GM12878 (cell line): ENCODE measurements at regions not wholly inside any gene's neighbourhood (a gene's known extent, or its start where the extent isn't known, plus 50 kb on each side); places are given as distances from the start of the nearest gene placed in this dataset.
"Not testable (repeated sequence)": the region's sequence is repeated elsewhere in the genome, so short reads cannot be mapped to it uniquely, and the experiment has no call there.

Experiments
- ATAC-seq: fragments of 200-7000 bp; cut with Tn5 transposase; 3 replicates; pipeline ENCODE4 v1.9.1; 2020; ENCODE audit warnings: mild to moderate bottlenecking, moderate library complexity
- BruUV-seq: library from RNA; stranded (reverse); fragments of 400-500 nt; replicated peaks from 2 replicates; lab custom pipeline; 2021; lab: Mats Ljungman, UMichigan
- CTCF ChIA-PET: fragments of 300-600 bp; sonication (Branson Sonifier 250); formaldehyde crosslinking; extraction: SDS; loops from one replicate; lab custom pipeline; 2021; ENCODE audit warnings: inconsistent platforms; lab: Yijun Ruan, JAX
- POLR2A ChIA-PET: fragments of 350-600 bp; formaldehyde crosslinking; extraction: SDS; loops from one replicate; lab custom pipeline; 2021; ENCODE audit warnings: inconsistent platforms; lab: Charles Lee
- RAD21 ChIA-PET: fragments of 300-600 bp; sonication (Branson Sonifier 250); formaldehyde crosslinking; loops from one replicate; lab custom pipeline; 2023; ENCODE audit warnings: antibody characterized with exemption; ENCODE audit not compliant: unreplicated experiment; lab: Charles Lee
- SMC1A ChIA-PET: fragments of 300-600 bp; sonication (Branson Sonifier 250); formaldehyde crosslinking; loops from one replicate; lab custom pipeline; 2023; ENCODE audit not compliant: unreplicated experiment, uncharacterized antibody; lab: Charles Lee
- DNase-seq: peaks from one replicate; pipeline ENCODE4 v3.0.0-alpha.2; 2011; ENCODE audit warnings: low read depth, low spot score
- FAIRE-seq: peaks from 3 replicates; lab custom pipeline; 2011; peaks lifted over from hg19 to GRCh38; lab: Jason Lieb, UNC
- H2AFZ ChIP-seq: 2 replicates; pipeline ENCODE4 v1.6.0; 2011; ENCODE audit warnings: low read depth, low read length, control low read depth; ENCODE audit not compliant: control insufficient read depth
- H3K27ac ChIP-seq: 2 replicates; pipeline ENCODE4 v1.5.1; 2011; ENCODE audit warnings: control low read depth; ENCODE audit not compliant: control insufficient read depth, insufficient read depth
- H3K27me3 ChIP-seq, 2 experiments: replicated peaks in 1 of 2; 2 replicates each; pipeline versions ENCODE4 v1.6.0 to v1.6.1; 2011; ENCODE audit warnings: low read length in 1 of 2; ENCODE audit not compliant: control insufficient read depth in 2 of 2, insufficient read depth in 2 of 2
- H3K36me3 ChIP-seq, 2 experiments: 2 replicates each; pipeline ENCODE4 v1.5.1; 2011; ENCODE audit warnings: low read length in 1 of 2; ENCODE audit not compliant: control insufficient read depth in 2 of 2, insufficient read depth in 2 of 2
- H3K4me1 ChIP-seq: 2 replicates; pipeline ENCODE4 v1.6.1; 2011; ENCODE audit warnings: mild to moderate bottlenecking, low read length, moderate library complexity, mixed read lengths; ENCODE audit not compliant: control insufficient read depth, insufficient read depth
- H3K4me2 ChIP-seq: 2 replicates; pipeline ENCODE4 v1.6.0; 2011; ENCODE audit warnings: control low read depth; ENCODE audit not compliant: control insufficient read depth, insufficient read depth
- H3K4me3 ChIP-seq: fragments of 200-600 bp; sonication (generic); 2 replicates; pipeline ENCODE4 v1.5.1; 2016
- H3K79me2 ChIP-seq: 2 replicates; pipeline ENCODE4 v1.6.0; 2011; ENCODE audit warnings: low read length; ENCODE audit not compliant: control insufficient read depth, insufficient read depth
- H3K9ac ChIP-seq: 2 replicates; pipeline ENCODE4 v1.8.0; 2011; ENCODE audit warnings: low read length, control low read depth, mixed read lengths; ENCODE audit not compliant: control insufficient read depth, insufficient read depth
- H3K9me3 ChIP-seq: replicated peaks from 3 replicates; pipeline ENCODE4 v1.5.1; 2011; ENCODE audit warnings: mild to moderate bottlenecking, low read length; ENCODE audit not compliant: control insufficient read depth, insufficient read depth
- H4K20me1 ChIP-seq: 2 replicates; pipeline ENCODE4 v1.6.0; 2011; ENCODE audit not compliant: control insufficient read depth, insufficient read depth
- WGBS: methylation state at CpG from one replicate; pipeline ENCODE4 v1.1.6; 2016; ENCODE audit warnings: low lambda C conversion rate; ENCODE audit not compliant: insufficient replicate concordance, insufficient coverage; ENCODE audit errors: missing lambda C conversion rate; 5-methylcytosine and 5-hydroxymethylcytosine counted together
- in situ Hi-C: fragments of 300-500 bp; cut with MboI; formaldehyde crosslinking; loops from 9 replicates; pipeline ENCODE4 v1.14.3; 2018; ENCODE audit warnings: mixed read lengths
- intact Hi-C: fragments of 100-400 bp; cut with micrococcal nuclease; formaldehyde crosslinking; loops from one replicate; pipeline ENCODE4 v1.14.2; 2022; ENCODE audit not compliant: unreplicated experiment

GRCh38 chr21:9659877-9660276, 861.5 kb upstream of the TPTE start:
- RAD21 ChIA-PET, H3K27ac ChIP-seq, H3K9ac ChIP-seq, in situ Hi-C loops, H3K4me3 ChIP-seq, H3K27me3 ChIP-seq, H3K4me2 ChIP-seq, H3K36me3 ChIP-seq, DNase-seq, H3K4me1 ChIP-seq, ATAC-seq, H3K79me2 ChIP-seq, H3K9me3 ChIP-seq, BruUV-seq, H4K20me1 ChIP-seq, FAIRE-seq, POLR2A ChIA-PET, H2AFZ ChIP-seq, CTCF ChIA-PET, intact Hi-C loops, SMC1A ChIA-PET: not testable (repeated sequence)
- 30% methylated on average over 11 of the region's 17 CpGs for WGBS

GRCh38 chr21:9663914-9664729, 857.3 kb upstream of the TPTE start:
- POLR2A ChIA-PET, H2AFZ ChIP-seq, in situ Hi-C loops, DNase-seq, H3K79me2 ChIP-seq, H3K4me3 ChIP-seq, RAD21 ChIA-PET, BruUV-seq, H3K9me3 ChIP-seq, FAIRE-seq, H3K4me2 ChIP-seq, H3K36me3 ChIP-seq, H3K4me1 ChIP-seq, H3K27ac ChIP-seq, intact Hi-C loops, H3K9ac ChIP-seq, ATAC-seq, H4K20me1 ChIP-seq, CTCF ChIA-PET, H3K27me3 ChIP-seq, SMC1A ChIA-PET: not testable (repeated sequence)
- 59% methylated on average over 5 of the region's 18 CpGs for WGBS

DNA sequence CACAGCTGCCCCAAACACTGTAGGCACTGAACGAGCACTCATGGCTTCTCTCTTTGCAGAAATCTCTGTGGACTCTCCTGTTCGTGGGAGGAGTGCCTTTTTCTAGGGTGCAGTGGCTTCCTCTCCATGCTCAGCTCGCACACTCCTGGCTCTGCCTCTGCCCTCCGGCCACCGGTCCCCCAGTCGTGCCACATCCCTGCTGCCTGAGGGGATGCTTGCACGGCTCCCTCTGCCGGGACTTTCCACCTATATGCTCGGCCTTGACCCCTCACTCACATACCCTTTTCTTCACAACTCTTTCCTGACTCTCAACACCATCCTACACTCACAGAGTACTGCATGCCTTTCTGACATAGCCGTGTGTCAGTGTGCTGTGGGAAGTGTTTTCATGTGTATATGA, 845.6 kb upstream of the TPTE start:
- BruUV-seq, CTCF ChIA-PET, DNase-seq, in situ Hi-C loops, H3K36me3 ChIP-seq, H3K27ac ChIP-seq, H3K4me2 ChIP-seq, H4K20me1 ChIP-seq, SMC1A ChIA-PET, FAIRE-seq, H3K4me1 ChIP-seq, H3K9me3 ChIP-seq, POLR2A ChIA-PET, H2AFZ ChIP-seq, H3K9ac ChIP-seq, intact Hi-C loops, H3K79me2 ChIP-seq, ATAC-seq, H3K27me3 ChIP-seq, H3K4me3 ChIP-seq, RAD21 ChIA-PET: not testable (repeated sequence)
- WGBS: 20% methylated on average over 7 of the region's 10 CpGs

DNA sequence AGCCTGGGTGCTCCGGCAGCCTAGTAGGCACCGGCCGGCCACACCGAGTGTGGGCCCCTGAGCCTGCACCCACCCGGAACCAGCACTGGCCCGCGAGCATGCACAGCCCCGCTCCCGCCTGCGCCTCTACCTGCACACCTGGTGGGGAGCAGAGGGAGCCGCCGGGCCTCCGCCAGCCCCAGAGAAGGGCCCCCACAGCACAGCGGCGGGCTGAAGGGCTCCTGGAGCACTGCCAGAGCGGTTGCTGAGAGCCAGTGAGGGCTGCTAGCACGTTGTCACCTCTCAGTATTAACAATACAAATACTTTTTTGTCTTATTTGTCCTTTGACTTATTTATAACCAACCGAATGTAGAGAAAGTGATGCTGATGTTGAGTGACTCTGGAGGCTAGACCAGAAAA, 842.4 kb upstream of the TPTE start:
- H3K4me1 ChIP-seq, H4K20me1 ChIP-seq, H3K36me3 ChIP-seq, H3K27ac ChIP-seq, FAIRE-seq, H3K79me2 ChIP-seq, CTCF ChIA-PET, H2AFZ ChIP-seq, in situ Hi-C loops, intact Hi-C loops, ATAC-seq, H3K4me2 ChIP-seq, H3K4me3 ChIP-seq, SMC1A ChIA-PET, BruUV-seq, H3K9me3 ChIP-seq, H3K27me3 ChIP-seq, DNase-seq, H3K9ac ChIP-seq, POLR2A ChIA-PET, RAD21 ChIA-PET: not testable (repeated sequence)
- 10% methylated on average over 4 of the region's 18 CpGs for WGBS
